ENCODE measurements at regions not wholly inside any gene's neighbourhood (a gene's known extent, or its start where the extent isn't known, plus 50 kb on each side); places are given as distances from the start of the nearest gene placed in this dataset.

DNA sequence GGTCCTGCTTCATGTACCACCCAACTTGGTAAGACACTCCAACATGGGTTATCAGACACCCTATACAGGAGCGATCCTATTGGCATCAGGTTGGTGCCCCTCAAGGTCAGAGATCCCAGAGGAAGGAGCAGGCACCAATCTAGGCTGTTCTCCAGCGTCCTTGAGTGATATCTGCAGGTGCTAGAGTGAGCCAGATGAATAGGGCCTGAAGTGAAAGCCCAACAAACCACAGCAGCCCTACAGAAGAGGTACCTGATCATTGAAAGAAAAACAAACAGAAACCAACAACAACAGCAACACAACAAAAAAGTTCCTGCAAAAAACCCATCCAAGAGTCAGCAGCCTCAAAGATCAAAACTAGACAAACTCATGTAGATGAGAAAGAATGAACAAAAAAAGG lies 584.8 kb downstream of the HINT1 start:
- no peak for TF ChIP-seq POLR2A (IDR thresholded peaks at IDR 0.05)
- TF ChIP-seq, protein P1, sequence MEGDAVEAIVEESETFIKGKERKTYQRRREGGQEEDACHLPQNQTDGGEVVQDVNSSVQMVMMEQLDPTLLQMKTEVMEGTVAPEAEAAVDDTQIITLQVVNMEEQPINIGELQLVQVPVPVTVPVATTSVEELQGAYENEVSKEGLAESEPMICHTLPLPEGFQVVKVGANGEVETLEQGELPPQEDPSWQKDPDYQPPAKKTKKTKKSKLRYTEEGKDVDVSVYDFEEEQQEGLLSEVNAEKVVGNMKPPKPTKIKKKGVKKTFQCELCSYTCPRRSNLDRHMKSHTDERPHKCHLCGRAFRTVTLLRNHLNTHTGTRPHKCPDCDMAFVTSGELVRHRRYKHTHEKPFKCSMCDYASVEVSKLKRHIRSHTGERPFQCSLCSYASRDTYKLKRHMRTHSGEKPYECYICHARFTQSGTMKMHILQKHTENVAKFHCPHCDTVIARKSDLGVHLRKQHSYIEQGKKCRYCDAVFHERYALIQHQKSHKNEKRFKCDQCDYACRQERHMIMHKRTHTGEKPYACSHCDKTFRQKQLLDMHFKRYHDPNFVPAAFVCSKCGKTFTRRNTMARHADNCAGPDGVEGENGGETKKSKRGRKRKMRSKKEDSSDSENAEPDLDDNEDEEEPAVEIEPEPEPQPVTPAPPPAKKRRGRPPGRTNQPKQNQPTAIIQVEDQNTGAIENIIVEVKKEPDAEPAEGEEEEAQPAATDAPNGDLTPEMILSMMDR (IDR thresholded peaks at IDR 0.05): no peak
